GM10248 (cell line): ENCODE measurements at regions not wholly inside any gene's neighbourhood (a gene's known extent, or its start where the extent isn't known, plus 50 kb on each side); places are given as distances from the start of the nearest gene placed in this dataset.

ENCODE experiments used
- CTCF ChIA-PET: fragments of 300-600 bp; sonication (Branson Sonifier 250); formaldehyde crosslinking; extraction: SDS; loops from one replicate; lab custom pipeline; 2021; ENCODE audit warnings: antibody characterized with exemption; lab: Yijun Ruan, JAX
- POLR2A ChIA-PET: fragments of 350-650 bp; sonication (Branson Sonifier 250); formaldehyde crosslinking; extraction: SDS; loops from one replicate; lab custom pipeline; 2020; ENCODE audit warnings: antibody characterized with exemption; lab: Yijun Ruan, JAX
- DNase-seq: peaks from one replicate; pipeline ENCODE4 v3.0.0; 2012; ENCODE audit errors: extremely low spot score
- TF ChIP-seq, protein P1 (sequence below): IDR thresholded peaks from 2 replicates; pipeline ENCODE4 v1.5.1; 2012; ENCODE audit warnings: mild to moderate bottlenecking, low read depth; ENCODE audit errors: extremely low read depth, missing control alignments, control extremely low read depth

GRCh38 chr5:68505917-68506860, 290.6 kb downstream of the PIK3R1 start:
- CTCF ChIA-PET, result interaction anchor here (1.1 to 1.8 kb wide), 3 partner anchors 9 to 195 kb away, joined by 3 to 5 read pairs (median 3); no protein-coding TSS in a partner anchor
- no peak for DNase-seq
- POLR2A ChIA-PET, result no interaction called here
- TF ChIP-seq, protein P1, sequence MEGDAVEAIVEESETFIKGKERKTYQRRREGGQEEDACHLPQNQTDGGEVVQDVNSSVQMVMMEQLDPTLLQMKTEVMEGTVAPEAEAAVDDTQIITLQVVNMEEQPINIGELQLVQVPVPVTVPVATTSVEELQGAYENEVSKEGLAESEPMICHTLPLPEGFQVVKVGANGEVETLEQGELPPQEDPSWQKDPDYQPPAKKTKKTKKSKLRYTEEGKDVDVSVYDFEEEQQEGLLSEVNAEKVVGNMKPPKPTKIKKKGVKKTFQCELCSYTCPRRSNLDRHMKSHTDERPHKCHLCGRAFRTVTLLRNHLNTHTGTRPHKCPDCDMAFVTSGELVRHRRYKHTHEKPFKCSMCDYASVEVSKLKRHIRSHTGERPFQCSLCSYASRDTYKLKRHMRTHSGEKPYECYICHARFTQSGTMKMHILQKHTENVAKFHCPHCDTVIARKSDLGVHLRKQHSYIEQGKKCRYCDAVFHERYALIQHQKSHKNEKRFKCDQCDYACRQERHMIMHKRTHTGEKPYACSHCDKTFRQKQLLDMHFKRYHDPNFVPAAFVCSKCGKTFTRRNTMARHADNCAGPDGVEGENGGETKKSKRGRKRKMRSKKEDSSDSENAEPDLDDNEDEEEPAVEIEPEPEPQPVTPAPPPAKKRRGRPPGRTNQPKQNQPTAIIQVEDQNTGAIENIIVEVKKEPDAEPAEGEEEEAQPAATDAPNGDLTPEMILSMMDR, result no peak

DNA sequence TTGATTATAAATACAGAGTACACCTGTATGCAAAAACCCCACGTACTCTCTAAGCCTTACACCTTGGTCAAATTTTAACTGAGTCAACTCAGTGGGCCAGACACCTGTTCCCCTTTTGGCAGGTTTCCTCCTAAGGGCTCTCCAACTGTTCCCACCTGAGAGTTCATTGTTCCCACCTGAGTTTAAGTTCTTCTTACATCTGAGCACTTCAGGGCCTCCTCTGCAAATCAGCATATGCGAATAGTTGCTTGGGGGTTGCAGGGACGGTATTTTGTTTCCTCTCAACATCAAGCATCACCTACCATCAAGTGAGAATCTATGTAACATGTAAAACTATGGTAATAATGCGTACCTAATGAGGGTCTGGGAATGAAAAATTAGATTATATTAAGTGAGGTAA, 300.0 kb downstream of the PIK3R1 start:
- no peak for DNase-seq
- TF ChIP-seq, protein P1, result no peak
- CTCF ChIA-PET, result interaction anchor here (1.2 to 1.6 kb wide), 3 partner anchors 8 to 30 kb away, joined by 3 to 7 read pairs (median 6); no protein-coding TSS in a partner anchor
- POLR2A ChIA-PET, result no interaction called here

- TF ChIP-seq, protein P1, result no peak
- no peak for DNase-seq
- ChIA-PET CTCF (no interaction called here), POLR2A (no interaction called here)
Observed at GRCh38 chr5:68518286-68518685, 302.7 kb downstream of the PIK3R1 start.

GRCh38 chr5:68519143-68519542, 303.6 kb downstream of the PIK3R1 start:
- DNase-seq, result no peak
- ChIA-PET POLR2A (no interaction called here), CTCF (no interaction called here)
- TF ChIP-seq, protein P1, result no peak

- no peak for DNase-seq
- TF ChIP-seq, protein P1, result no peak
- CTCF ChIA-PET, result interaction anchor here (1.3 to 1.4 kb wide), 2 partner anchors 16 to 767 kb away, joined by 3 to 5 read pairs; no protein-coding TSS in a partner anchor
- POLR2A ChIA-PET, result no interaction called here
Observed at GRCh38 chr5:68521776-68522175, 306.2 kb downstream of the PIK3R1 start.

DNA sequence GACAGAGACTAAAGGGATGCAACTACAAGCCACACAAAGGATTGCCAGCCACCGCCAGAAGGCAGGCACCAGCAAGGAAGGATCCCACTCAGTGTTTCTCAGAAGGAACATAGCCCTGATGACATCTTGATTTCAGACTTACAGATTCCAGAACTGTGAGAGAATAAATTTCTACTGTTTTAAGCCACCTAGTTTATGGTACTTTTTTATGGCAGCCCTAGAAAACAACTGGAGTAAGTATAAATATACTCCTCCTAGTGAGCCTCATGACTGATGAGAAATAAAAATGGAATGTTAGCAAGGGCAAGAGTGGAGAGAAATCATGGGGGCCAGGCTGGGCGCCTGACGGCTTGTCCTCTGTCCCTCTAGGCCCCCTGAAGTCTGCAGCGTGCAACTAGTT, 307.3 kb downstream of the PIK3R1 start:
- ChIA-PET POLR2A (no interaction called here), CTCF (interaction anchor here (1.1 to 1.8 kb wide), 3 partner anchors 8 to 236 kb away, joined by 3 to 7 read pairs (median 3); no protein-coding TSS in a partner anchor)
- no peak for DNase-seq
- TF ChIP-seq, protein P1, result no peak
